Nephron (organoid): ENCODE measurements at regions not wholly inside any gene's neighbourhood (a gene's known extent, or its start where the extent isn't known, plus 50 kb on each side); places are given as distances from the start of the nearest gene placed in this dataset.
"Not testable (repeated sequence)": the region's sequence is repeated elsewhere in the genome, so short reads cannot be mapped to it uniquely, and the experiment has no call there.

Experiments
- H3K27ac Mint-ChIP-seq, 3 experiments: 2 replicates each; pipeline ENCODE4 v1.8.0; 2020; ENCODE audit warnings: mixed read lengths in 3 of 3, mild to moderate bottlenecking in 2 of 3, moderate library complexity in 1 of 3
- H3K27me3 Mint-ChIP-seq: 2 replicates; pipeline ENCODE4 v1.8.0; 2021; ENCODE audit warnings: low read depth, mild to moderate bottlenecking, moderate library complexity, mixed read lengths
- H3K36me3 Mint-ChIP-seq: 2 replicates; pipeline ENCODE4 v1.8.0; 2020; ENCODE audit warnings: low read depth, mixed read lengths
- H3K4me1 Mint-ChIP-seq: 2 replicates; pipeline ENCODE4 v1.8.0; 2020; ENCODE audit warnings: mixed read lengths
- H3K4me3 Mint-ChIP-seq, 3 experiments: 2 replicates each; pipeline ENCODE4 v1.8.0; 2020; ENCODE audit warnings: mild to moderate bottlenecking in 3 of 3, mixed read lengths in 3 of 3, moderate library complexity in 2 of 3
- H3K9me3 Mint-ChIP-seq: 2 replicates; pipeline ENCODE4 v1.8.0; 2020; ENCODE audit warnings: mixed read lengths
- TF ChIP-seq, protein P1 (sequence below), 3 experiments: fragments of 200-600 bp; sonication (generic); IDR thresholded peaks; one replicate each; pipeline ENCODE4 v1.5.0; 2021; ENCODE audit warnings: antibody characterized with exemption in 3 of 3; ENCODE audit not compliant: unreplicated experiment in 3 of 3

DNA sequence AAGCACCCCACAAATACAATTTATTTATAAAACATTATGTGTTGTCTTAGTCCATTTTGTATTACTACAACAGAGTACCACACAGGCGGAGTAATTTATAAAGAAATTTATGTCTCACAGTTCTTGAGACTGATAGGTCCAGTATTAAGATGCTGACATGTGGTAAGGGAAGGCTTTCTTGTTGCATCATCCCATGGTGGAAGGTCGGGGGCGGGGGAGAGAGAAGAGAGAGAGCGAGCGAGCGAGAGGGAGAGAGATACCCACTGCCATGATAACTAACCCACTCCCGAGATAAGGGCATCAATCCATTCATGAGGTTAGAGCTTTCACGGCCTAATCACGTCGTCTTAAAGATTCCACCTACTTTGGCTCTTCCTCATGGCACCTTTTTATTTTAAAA is 117.8 kb downstream of the KCNJ12 start:
- no peaks in the 10 kb centered on the region for H3K9me3 Mint-ChIP-seq
- H3K4me3 Mint-ChIP-seq = no peak overlapping the region
- H3K36me3 Mint-ChIP-seq = no peaks in the 10 kb centered on the region
- TF ChIP-seq, protein P1, sequence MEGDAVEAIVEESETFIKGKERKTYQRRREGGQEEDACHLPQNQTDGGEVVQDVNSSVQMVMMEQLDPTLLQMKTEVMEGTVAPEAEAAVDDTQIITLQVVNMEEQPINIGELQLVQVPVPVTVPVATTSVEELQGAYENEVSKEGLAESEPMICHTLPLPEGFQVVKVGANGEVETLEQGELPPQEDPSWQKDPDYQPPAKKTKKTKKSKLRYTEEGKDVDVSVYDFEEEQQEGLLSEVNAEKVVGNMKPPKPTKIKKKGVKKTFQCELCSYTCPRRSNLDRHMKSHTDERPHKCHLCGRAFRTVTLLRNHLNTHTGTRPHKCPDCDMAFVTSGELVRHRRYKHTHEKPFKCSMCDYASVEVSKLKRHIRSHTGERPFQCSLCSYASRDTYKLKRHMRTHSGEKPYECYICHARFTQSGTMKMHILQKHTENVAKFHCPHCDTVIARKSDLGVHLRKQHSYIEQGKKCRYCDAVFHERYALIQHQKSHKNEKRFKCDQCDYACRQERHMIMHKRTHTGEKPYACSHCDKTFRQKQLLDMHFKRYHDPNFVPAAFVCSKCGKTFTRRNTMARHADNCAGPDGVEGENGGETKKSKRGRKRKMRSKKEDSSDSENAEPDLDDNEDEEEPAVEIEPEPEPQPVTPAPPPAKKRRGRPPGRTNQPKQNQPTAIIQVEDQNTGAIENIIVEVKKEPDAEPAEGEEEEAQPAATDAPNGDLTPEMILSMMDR (IDR thresholded peaks at IDR 0.05; ENCODE audit: unreplicated experiment in 3 of 3) = no peak
- H3K27me3 Mint-ChIP-seq = peaks cover 5% of the 10 kb centered on the region
- H3K4me1 Mint-ChIP-seq = no peaks in the 10 kb centered on the region
- H3K27ac Mint-ChIP-seq = no peak overlapping the region

DNA sequence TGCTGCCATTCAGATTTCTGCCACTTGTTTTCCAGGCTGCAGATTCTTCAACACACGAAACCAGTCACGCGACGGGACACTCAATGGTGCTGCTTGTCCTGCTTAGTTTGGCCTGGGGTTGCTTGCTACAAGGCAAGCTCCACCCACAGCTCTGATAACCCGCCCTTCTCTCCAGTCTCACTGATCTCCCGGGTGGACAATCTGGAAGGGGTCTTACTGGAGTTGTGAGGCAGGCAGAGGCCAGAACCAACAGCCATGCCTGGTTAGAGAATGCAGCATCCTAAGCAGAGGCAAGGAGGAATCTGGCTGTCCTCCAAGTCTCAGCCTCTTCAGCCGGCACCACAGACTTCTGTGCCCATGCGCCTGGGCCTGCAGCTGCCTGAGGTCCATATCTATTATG is 119.1 kb downstream of the KCNJ12 start:
- H3K36me3 Mint-ChIP-seq = no peaks in the 10 kb centered on the region
- no peak overlapping the region for H3K4me3 Mint-ChIP-seq
- H3K4me1 Mint-ChIP-seq = no peaks in the 10 kb centered on the region
- no peak overlapping the region for H3K27ac Mint-ChIP-seq
- no peaks in the 10 kb centered on the region for H3K9me3 Mint-ChIP-seq
- TF ChIP-seq, protein P1 (IDR thresholded peaks at IDR 0.05; ENCODE audit: unreplicated experiment in 3 of 3) = no peak
- peaks cover 7% of the 10 kb centered on the region for H3K27me3 Mint-ChIP-seq

DNA sequence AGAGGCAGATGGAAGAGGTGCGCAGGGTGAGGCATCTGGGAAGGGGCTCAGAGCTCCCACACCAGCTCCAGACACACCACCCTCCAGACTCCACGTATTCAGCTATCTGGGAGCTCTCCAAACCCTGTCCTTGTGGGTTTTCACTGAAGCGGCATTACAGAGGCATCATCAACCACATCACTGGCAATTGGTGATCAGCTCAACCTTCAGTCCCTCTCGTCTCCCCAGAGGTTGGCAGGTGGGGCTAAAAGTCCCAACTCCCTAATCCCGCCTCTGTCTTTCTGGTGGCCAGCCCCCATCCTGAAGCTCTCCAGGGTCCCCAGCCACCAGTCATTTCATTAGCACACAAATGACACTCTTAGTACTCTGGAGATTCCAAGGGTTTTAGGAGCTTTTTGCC is 123.9 kb downstream of the KCNJ12 start:
- H3K9me3 Mint-ChIP-seq = no peaks in the 10 kb centered on the region
- H3K4me1 Mint-ChIP-seq = no peaks in the 10 kb centered on the region
- no peak overlapping the region for H3K27ac Mint-ChIP-seq
- TF ChIP-seq, protein P1 (IDR thresholded peaks at IDR 0.05; ENCODE audit: unreplicated experiment in 3 of 3) = no peak
- peaks cover 12% of the 10 kb centered on the region for H3K27me3 Mint-ChIP-seq
- H3K36me3 Mint-ChIP-seq = no peaks in the 10 kb centered on the region
- no peak overlapping the region for H3K4me3 Mint-ChIP-seq

DNA sequence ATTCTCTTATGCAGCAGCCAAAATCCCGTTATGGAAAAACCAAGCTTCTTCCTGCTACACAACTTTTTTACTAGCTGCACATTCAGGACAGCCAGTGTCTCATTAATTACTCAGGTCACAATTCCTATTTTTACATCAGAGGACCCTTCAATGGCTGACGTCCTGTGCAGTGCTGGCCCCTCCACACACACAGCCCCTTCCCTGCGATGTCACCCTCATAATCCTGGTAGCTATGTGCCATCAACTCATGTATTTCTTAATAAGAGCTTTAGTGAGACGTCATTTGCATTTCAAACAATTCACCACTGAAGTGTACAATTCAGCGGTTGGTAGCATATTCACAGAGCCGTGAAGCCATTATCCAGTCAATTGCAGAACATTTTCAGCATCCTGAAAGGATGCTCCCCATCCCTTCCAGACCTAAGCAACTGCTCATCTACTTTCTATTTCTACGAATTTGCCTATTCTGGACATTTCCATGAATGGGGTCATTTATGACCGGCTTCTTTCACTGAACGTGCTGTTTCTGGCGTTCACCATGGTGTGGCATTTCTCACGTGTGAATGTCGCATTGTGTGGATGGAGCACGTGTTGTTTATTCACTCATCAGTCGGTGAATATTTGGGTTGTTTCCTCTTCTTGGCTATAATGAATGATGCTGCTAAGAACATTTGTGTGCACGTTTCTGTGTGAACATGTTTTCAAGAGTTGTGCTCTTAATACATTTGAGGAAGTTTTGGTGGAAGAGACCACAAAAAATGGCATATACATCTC is 126.0 kb downstream of the KCNJ12 start:
- not testable (repeated sequence) for H3K4me1 Mint-ChIP-seq, H3K4me3 Mint-ChIP-seq, H3K27ac Mint-ChIP-seq, H3K36me3 Mint-ChIP-seq, H3K9me3 Mint-ChIP-seq
- H3K27me3 Mint-ChIP-seq = peaks cover 12% of the 10 kb centered on the region

DNA sequence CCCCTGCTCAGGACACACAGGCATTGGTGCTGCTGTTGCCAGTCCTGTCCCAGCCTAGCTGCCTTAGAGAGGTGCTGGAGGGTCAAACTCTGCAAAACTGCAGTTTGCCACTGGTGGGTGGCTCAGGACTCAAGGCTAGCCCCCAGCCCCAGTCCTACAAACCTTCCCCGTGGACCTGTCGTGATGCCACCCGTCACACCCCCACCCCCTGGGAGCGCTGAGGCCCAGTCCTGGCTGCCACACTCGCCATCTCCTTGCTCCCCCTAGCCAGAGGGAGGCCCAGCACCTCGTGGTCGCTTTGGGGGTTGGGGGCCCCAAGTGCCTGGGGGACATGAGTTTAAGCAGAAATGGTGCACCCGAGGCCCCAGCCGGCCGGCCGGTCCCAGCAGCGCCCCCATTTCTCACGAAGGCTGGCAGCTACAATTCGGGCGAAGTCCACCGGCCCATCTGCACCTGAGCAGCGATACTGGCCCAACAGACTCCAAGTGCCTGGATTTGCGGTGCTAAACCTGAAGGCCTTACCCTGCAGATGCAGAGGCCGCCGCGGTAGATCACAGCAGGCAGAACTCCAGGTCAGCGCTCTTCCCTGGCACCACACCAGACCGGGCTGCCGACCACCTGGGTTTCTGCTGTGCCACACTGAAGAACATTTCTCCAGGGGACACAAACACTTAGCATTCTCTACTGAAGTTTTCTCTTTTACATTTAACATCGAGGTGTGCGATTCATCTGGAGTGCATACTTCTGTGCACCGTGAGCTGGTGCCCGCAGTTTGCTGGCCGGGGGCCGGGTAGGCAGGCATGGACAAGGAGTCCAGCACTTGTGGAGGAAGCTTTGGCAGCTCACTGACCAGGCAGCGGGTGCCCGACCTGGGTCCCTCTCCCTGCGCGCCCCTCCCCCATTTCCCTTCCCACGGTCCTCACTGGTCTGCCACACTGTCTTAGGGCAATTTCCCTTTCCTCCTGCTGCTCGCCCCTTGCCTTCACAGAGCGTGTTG is 130.0 kb downstream of the KCNJ12 start:
- TF ChIP-seq, protein P1 (IDR thresholded peaks at IDR 0.05; ENCODE audit: unreplicated experiment in 3 of 3) = no peak
- no peak overlapping the region for H3K27ac Mint-ChIP-seq
- no peaks in the 10 kb centered on the region for H3K9me3 Mint-ChIP-seq
- H3K4me3 Mint-ChIP-seq = no peak overlapping the region
- H3K27me3 Mint-ChIP-seq = peaks cover 30% of the 10 kb centered on the region
- H3K36me3 Mint-ChIP-seq = no peaks in the 10 kb centered on the region
- peaks cover 5% of the 10 kb centered on the region for H3K4me1 Mint-ChIP-seq

DNA sequence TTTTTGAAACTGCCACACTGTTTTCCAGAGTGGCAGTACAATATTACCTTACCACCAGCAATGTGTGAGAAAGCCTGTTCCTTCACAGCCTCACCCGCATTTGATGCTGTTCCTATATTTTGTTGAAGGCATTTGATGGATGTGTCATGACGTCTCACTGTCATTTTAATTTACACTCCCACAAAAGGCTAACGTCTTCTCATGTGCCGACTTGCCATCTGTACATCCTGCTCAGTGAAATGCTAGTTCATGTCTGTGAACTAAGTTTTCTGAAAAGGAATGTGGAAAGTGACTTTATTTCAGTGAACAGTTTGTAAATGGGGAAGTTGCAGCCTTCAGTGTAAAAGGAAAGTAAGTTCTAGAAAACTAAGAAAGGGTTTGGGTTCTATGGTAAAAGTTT is 131.6 kb downstream of the KCNJ12 start:
- not testable (repeated sequence) for H3K36me3 Mint-ChIP-seq

More for the DNA sequence above, 131.6 kb downstream of the KCNJ12 start:
- not testable (repeated sequence) for H3K4me1 Mint-ChIP-seq, H3K27ac Mint-ChIP-seq, H3K9me3 Mint-ChIP-seq, H3K4me3 Mint-ChIP-seq
- peaks cover 41% of the 10 kb centered on the region for H3K27me3 Mint-ChIP-seq
